ENCODE measurements at regions not wholly inside any gene's neighbourhood (a gene's known extent, or its start where the extent isn't known, plus 50 kb on each side); places are given as distances from the start of the nearest gene placed in this dataset.

DNA sequence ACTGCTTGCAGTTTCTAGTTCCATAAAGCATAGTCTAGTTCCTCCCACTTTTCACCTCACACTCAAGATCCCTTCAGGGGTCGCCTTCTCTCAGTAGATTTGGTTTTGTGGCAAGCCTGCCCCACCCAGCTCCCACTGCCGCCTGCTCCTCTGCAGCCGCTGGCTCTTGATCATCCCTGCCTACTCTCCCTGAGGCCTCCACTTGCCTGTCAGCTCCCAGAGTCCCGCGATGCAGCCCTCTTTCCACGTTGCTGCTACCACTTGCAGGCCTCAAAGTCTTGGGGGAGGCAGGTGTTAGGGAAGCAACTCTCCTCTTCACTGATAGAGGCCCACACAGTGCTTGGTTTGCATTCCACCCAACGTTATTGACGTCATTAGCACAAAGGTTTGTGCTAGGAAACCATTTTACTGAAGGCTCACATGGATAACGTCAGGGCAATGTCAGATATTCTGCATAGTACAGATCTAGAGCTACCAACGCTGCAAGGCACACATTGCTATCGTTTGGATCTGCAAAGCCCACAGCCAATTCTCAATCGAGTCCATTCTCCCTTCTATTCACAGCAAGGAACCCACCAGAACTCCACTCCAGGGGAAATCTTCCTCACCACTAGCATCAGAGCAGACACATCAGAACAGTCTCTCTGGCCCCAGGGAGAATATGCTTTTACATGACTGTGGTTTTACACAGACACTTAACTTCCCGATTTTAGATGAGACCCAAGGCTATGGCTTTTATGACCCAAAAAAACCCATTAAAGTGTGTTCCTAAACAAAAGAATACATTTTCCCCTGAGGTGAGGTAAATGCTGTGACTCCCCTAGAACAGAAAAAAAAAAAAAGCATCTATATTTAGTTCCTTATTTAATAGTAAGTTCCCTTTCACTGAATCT lies 519.5 kb upstream of the CAMK1G start:
- TF ChIP-seq, protein P1, sequence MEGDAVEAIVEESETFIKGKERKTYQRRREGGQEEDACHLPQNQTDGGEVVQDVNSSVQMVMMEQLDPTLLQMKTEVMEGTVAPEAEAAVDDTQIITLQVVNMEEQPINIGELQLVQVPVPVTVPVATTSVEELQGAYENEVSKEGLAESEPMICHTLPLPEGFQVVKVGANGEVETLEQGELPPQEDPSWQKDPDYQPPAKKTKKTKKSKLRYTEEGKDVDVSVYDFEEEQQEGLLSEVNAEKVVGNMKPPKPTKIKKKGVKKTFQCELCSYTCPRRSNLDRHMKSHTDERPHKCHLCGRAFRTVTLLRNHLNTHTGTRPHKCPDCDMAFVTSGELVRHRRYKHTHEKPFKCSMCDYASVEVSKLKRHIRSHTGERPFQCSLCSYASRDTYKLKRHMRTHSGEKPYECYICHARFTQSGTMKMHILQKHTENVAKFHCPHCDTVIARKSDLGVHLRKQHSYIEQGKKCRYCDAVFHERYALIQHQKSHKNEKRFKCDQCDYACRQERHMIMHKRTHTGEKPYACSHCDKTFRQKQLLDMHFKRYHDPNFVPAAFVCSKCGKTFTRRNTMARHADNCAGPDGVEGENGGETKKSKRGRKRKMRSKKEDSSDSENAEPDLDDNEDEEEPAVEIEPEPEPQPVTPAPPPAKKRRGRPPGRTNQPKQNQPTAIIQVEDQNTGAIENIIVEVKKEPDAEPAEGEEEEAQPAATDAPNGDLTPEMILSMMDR (IDR thresholded peaks at IDR 0.05; ENCODE audit: insufficient read depth, missing control alignments): no peak
- FAIRE-seq: no peak
- no peak for DNase-seq (ENCODE audit: insufficient read length, low spot score)

DNA sequence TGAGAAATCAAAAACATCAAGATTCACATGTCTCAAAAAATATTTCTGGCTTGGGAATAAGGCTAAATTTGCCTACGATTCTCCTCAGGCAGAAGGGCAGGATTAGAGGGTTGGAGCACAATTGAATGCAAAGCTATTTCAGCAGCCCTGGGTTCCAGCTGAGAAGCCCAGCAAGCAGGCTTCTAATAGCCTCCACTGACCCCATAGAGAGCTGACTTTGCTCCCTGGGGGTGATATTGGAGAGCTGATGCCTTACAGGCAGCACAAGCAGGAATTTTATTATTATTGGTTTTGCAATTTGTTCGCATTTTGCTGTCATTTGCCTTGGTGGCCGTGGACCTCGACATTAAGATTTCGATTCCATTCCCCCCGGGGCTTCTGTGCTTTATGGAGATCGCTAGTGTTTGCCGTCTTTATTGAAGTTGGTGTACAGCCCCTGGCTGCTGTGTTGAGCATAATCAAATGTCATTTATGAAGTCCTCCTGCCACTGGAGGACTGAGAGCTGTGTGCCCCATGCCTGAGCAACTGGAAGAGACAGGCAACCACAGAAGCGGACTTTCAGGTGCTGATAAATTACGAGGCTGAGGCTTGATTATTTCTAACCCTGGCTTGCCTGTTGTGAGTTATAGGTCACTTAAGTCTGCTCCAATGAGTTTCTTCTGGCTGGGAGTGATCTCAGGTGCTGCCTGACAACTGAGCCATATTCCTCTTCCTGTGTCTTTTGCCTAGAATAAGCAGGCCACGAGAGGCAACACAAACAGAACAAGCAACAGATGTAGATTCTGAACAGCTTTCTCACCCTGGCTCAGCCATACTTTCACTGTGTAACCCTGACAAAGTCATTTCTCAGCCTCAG lies 518.4 kb upstream of the CAMK1G start:
- TF ChIP-seq, protein P1 (IDR thresholded peaks at IDR 0.05; ENCODE audit: insufficient read depth, missing control alignments): no peak
- DNase-seq (ENCODE audit: insufficient read length, low spot score) (no peak), FAIRE-seq (no peak)

DNA sequence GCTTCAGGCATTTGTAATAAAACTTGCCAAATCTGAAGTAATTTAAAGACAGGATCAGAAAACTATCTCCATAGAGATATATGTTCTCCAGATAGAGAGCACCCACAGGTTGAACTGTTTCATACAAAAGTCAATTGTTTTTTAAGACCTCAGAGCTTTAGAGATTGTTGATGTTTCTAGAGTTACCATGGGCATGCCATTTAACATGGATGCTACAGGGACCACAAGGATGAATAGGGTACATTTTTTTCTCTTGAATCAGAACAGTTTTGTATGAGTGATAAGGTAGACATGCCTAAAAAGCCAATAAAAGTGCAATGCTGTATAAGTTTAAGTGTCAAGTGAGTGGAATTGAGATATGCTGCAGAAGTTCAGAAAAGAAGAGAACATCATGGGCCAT lies 511.0 kb upstream of the CAMK1G start:
- TF ChIP-seq, protein P1 (IDR thresholded peaks at IDR 0.05; ENCODE audit: insufficient read depth, missing control alignments): no peak
- FAIRE-seq (no peak), DNase-seq (ENCODE audit: insufficient read length, low spot score) (no peak)

DNA sequence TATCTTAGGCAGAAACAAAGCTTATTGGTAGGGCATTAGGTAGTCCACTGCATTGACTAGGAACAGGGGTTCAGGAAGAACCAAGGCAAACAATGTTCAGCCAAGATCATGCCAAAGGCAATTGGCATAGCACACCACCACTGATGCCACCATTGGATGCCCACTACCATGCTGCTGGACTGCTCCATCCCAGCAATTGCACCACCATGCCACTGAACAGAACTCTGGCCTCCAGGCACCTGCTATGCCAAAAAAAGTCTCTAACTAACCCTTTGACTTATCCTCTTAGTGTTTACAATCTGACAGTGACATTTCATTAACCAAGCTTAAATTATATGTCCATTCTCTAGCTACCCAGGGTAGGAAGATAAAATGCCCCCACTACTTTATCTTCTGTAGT lies 509.6 kb upstream of the CAMK1G start:
- TF ChIP-seq, protein P1 (IDR thresholded peaks at IDR 0.05; ENCODE audit: insufficient read depth, missing control alignments): no peak
- DNase-seq (ENCODE audit: insufficient read length, low spot score): no peak
- no peak for FAIRE-seq

DNA sequence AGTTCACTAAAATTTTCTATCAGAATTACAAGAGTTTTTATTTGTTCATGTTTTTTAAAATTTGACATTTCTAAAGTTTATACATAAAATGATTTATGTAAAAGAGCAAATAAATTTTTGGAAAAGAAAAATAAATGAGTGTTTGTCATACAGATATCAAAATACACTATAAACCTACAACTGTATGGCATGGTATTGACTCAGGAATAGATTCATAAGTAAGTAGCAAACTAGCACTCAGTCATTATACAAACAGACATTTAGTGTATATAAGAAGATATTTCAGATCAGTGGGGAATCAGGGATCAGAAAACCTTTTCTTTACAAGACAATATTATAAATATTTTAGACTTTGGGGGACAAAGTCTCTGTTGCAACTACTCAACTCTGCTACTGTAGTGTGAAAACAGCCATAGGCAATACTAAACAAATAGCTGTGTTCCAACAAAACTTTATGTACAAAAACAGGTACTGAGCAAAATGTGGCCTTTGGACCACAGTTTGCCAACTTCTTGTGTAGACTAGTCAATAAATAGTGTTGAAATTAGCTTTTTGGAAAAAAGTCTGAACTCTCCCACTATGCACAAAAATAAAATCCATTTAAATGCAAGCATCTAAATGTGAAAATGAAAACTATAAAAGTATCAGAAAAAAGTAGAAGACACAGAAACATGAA lies 508.8 kb upstream of the CAMK1G start:
- FAIRE-seq (no peak), DNase-seq (ENCODE audit: insufficient read length, low spot score) (no peak)
- TF ChIP-seq, protein P1 (IDR thresholded peaks at IDR 0.05; ENCODE audit: insufficient read depth, missing control alignments): no peak

DNA sequence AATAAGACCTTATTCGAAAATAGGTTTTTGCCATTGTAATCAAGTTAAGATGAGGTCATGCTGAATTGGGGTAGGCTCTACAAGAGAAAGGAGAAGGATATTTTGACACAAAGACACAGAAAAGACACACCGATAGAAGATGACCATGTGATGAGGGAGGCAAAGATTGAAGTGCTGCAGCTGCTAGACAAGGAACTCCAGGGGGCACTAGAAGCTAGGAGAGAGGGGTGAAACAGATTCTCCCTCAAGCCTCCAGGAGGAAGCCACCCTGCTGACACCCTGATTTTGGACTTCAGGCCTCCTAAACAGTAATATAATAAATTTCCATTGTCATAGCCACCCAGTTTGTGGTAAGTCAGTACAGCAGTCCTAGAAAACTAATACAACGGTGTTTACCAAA lies 506.8 kb upstream of the CAMK1G start:
- FAIRE-seq (peak; percentile 78), DNase-seq (ENCODE audit: insufficient read length, low spot score) (no peak)
- TF ChIP-seq, protein P1 (IDR thresholded peaks at IDR 0.05; ENCODE audit: insufficient read depth, missing control alignments): peak; percentile 91
